Astrocyte (in vitro differentiated cells and primary cell): ENCODE measurements at regions not wholly inside any gene's neighbourhood (a gene's known extent, or its start where the extent isn't known, plus 50 kb on each side); places are given as distances from the start of the nearest gene placed in this dataset.

ENCODE experiments used
- DNase-seq: peaks from one replicate; pipeline ENCODE4 v3.0.0-alpha.2; 2010; ENCODE audit warnings: low read depth
- FAIRE-seq: peaks from 2 replicates; lab custom pipeline; 2011; peaks lifted over from hg19 to GRCh38; lab: Jason Lieb, UNC
- H2AFZ ChIP-seq: 2 replicates; pipeline ENCODE4 v1.6.0; 2012; ENCODE audit warnings: low read depth, low read length, inconsistent platforms
- H3K27ac ChIP-seq: 2 replicates; pipeline ENCODE4 v1.5.1; 2011; ENCODE audit warnings: low read depth, low read length, inconsistent platforms
- H3K27me3 ChIP-seq: 2 replicates; pipeline ENCODE4 v1.6.0; 2011; ENCODE audit warnings: low read length, inconsistent platforms; ENCODE audit not compliant: insufficient read depth
- H3K36me3 ChIP-seq: 2 replicates; pipeline ENCODE4 v1.5.1; 2011; ENCODE audit warnings: low read length, inconsistent platforms; ENCODE audit not compliant: insufficient read depth
- H3K4me1 ChIP-seq: 2 replicates; pipeline ENCODE4 v1.5.1; 2011; ENCODE audit warnings: low read length, inconsistent platforms; ENCODE audit not compliant: insufficient read depth
- H3K4me2 ChIP-seq: 2 replicates; pipeline ENCODE4 v1.6.0; 2012; ENCODE audit warnings: low read length, inconsistent platforms
- H3K4me3 ChIP-seq: 2 replicates; pipeline ENCODE4 v1.5.1; 2011; ENCODE audit warnings: low read depth, mild to moderate bottlenecking, low read length, inconsistent platforms; ENCODE audit not compliant: insufficient read depth
- H3K79me2 ChIP-seq: 2 replicates; pipeline ENCODE4 v1.6.0; 2012; ENCODE audit warnings: mild to moderate bottlenecking, low read length, inconsistent platforms; ENCODE audit not compliant: insufficient read depth
- H3K9ac ChIP-seq: 2 replicates; pipeline ENCODE4 v1.6.0; 2012; ENCODE audit warnings: mild to moderate bottlenecking, low read length, inconsistent platforms
- H3K9me3 ChIP-seq: 2 replicates; pipeline ENCODE4 v1.5.1; 2012; ENCODE audit warnings: low read depth, mild to moderate bottlenecking, low read length, inconsistent platforms; ENCODE audit not compliant: insufficient read depth
- H4K20me1 ChIP-seq: 2 replicates; pipeline ENCODE4 v1.6.0; 2012; ENCODE audit warnings: low read length, inconsistent platforms; ENCODE audit not compliant: insufficient read depth
- H3K27ac Mint-ChIP-seq: one replicate; pipeline ENCODE4 v1.8.0; 2021; ENCODE audit warnings: mild to moderate bottlenecking, mixed read lengths; ENCODE audit not compliant: unreplicated experiment
- H3K27me3 Mint-ChIP-seq: one replicate; pipeline ENCODE4 v1.8.0; 2021; ENCODE audit warnings: low read depth, mixed read lengths; ENCODE audit not compliant: unreplicated experiment
- H3K36me3 Mint-ChIP-seq: one replicate; pipeline ENCODE4 v1.8.0; 2021; ENCODE audit warnings: low read depth, mixed read lengths; ENCODE audit not compliant: unreplicated experiment
- H3K4me1 Mint-ChIP-seq: one replicate; pipeline ENCODE4 v1.8.0; 2021; ENCODE audit warnings: low read depth, mixed read lengths; ENCODE audit not compliant: unreplicated experiment
- H3K4me3 Mint-ChIP-seq: one replicate; pipeline ENCODE4 v1.8.0; 2021; ENCODE audit warnings: mild to moderate bottlenecking, moderate library complexity, mixed read lengths; ENCODE audit not compliant: unreplicated experiment
- H3K9me3 Mint-ChIP-seq: one replicate; pipeline ENCODE4 v1.8.0; 2021; ENCODE audit warnings: mild to moderate bottlenecking, mixed read lengths; ENCODE audit not compliant: unreplicated experiment
- EZH2 ChIP-seq: IDR thresholded peaks from 2 replicates; pipeline ENCODE4 v1.6.1; 2012; ENCODE audit warnings: mild to moderate bottlenecking, low read length, inconsistent platforms; ENCODE audit not compliant: insufficient read depth
- TF ChIP-seq, protein P1 (sequence below): IDR thresholded peaks from 2 replicates; pipeline ENCODE4 v1.5.1; 2011; ENCODE audit warnings: low read depth, mild to moderate bottlenecking, inconsistent platforms, low read length, moderate library complexity; ENCODE audit not compliant: insufficient read depth

DNA sequence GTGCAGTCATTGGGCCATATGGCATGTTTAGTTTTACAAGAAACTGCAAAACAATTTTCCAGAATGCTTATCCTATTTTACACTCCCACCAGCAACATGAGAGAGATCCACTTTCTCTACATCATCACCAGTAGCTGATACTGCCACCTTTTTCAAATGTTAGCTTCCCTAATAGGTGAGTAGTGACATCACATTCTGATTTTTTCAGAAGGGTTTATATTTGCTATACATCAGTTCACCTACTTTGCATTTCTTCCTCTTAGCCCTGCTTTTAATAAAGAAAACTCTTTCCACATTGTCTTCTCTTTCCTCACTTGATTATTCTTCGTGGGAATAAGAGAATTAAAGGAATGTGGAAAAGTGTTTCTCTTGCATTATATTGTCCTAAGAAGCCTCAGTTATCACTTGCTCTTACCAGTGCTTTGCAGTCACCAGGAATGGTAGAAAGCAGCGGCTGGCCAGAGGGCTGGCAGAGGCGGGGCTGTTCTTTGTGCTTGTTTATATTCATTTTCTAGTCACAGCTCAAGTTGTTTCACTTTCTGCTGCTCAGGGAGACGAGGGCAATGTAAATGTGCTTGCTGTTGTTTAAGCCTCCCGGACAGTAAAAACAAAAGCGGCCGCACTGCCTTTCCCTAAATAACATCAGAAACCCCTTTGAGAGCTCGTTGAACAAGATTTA lies 164.8 kb downstream of the HSD17B3 start:
- H3K4me3 Mint-ChIP-seq = no peak overlapping the region
- FAIRE-seq (no peak), DNase-seq (peak; percentile 41)
- peaks cover 3% of the 10 kb centered on the region for H3K4me1 Mint-ChIP-seq
- peaks cover 12% of the 10 kb centered on the region for H3K27me3 Mint-ChIP-seq
- peak overlapping the region; percentile 78 for H3K4me2 ChIP-seq
- peak overlapping the region; percentile 38 for H3K4me3 ChIP-seq
- H3K9ac ChIP-seq = peak overlapping the region; percentile 23
- no peak overlapping the region for H3K27ac ChIP-seq
- H3K4me1 ChIP-seq = peaks cover 17% of the 10 kb centered on the region
- H3K9me3 ChIP-seq = no peaks in the 10 kb centered on the region
- H2AFZ ChIP-seq = peak overlapping the region; percentile 8
- TF ChIP-seq, protein P1, sequence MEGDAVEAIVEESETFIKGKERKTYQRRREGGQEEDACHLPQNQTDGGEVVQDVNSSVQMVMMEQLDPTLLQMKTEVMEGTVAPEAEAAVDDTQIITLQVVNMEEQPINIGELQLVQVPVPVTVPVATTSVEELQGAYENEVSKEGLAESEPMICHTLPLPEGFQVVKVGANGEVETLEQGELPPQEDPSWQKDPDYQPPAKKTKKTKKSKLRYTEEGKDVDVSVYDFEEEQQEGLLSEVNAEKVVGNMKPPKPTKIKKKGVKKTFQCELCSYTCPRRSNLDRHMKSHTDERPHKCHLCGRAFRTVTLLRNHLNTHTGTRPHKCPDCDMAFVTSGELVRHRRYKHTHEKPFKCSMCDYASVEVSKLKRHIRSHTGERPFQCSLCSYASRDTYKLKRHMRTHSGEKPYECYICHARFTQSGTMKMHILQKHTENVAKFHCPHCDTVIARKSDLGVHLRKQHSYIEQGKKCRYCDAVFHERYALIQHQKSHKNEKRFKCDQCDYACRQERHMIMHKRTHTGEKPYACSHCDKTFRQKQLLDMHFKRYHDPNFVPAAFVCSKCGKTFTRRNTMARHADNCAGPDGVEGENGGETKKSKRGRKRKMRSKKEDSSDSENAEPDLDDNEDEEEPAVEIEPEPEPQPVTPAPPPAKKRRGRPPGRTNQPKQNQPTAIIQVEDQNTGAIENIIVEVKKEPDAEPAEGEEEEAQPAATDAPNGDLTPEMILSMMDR = no peak
- TF ChIP-seq EZH2 = no peak
- H3K36me3 ChIP-seq = no peaks in the 10 kb centered on the region
- no peaks in the 10 kb centered on the region for H4K20me1 ChIP-seq
- peaks cover 4% of the 10 kb centered on the region for H3K9me3 Mint-ChIP-seq
- no peak overlapping the region for H3K27ac Mint-ChIP-seq
- H3K79me2 ChIP-seq = no peaks in the 10 kb centered on the region
- H3K27me3 ChIP-seq = peaks cover 27% of the 10 kb centered on the region
- peaks cover 2% of the 10 kb centered on the region for H3K36me3 Mint-ChIP-seq

DNA sequence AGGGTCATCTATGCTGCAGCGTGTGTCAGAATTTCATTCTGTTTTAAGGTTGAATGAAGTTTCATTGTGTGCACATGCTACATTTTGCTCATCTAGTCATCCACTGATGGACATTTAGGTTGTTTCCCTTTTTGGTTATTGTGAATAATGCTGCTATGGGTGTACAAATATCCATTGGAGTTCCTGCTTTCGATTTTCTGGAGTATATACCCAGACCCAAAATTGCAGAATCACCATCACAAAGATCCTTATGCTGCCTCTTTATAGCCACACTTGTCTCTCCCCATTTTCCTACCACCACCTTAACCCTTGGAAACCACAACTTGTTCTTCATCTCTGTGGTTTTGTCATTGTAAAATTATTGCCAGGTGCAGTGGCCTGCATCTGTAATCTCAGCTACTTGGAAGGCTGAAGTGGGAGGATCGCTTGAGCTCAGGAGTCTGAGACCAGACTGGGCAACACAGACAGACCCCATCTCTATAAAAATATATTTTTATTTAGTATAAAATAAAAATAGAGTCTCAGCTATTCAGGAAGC lies 166.2 kb downstream of the HSD17B3 start:
- Mint-ChIP-seq H3K4me3 (no peak overlapping the region), H3K4me1 (peaks cover 3% of the 10 kb centered on the region), H3K9me3 (peaks cover 5% of the 10 kb centered on the region), H3K36me3 (peaks cover 2% of the 10 kb centered on the region), H3K27me3 (peaks cover 15% of the 10 kb centered on the region), H3K27ac (no peak overlapping the region)
- Histone ChIP-seq H3K9me3 (no peaks in the 10 kb centered on the region), H3K27me3 (peaks cover 23% of the 10 kb centered on the region), H3K79me2 (no peaks in the 10 kb centered on the region), H3K4me3 (no peak overlapping the region), H3K9ac (no peak overlapping the region), H3K4me1 (peaks cover 17% of the 10 kb centered on the region), H3K36me3 (no peaks in the 10 kb centered on the region), H4K20me1 (no peaks in the 10 kb centered on the region), H3K4me2 (no peak overlapping the region), H2AFZ (no peak overlapping the region), H3K27ac (no peak overlapping the region)
- DNase-seq (no peak), FAIRE-seq (no peak)
- no peak for TF ChIP-seq EZH2
- TF ChIP-seq, protein P1 = no peak
